ENCODE measurements at regions not wholly inside any gene's neighbourhood (a gene's known extent, or its start where the extent isn't known, plus 50 kb on each side); places are given as distances from the start of the nearest gene placed in this dataset.

DNA sequence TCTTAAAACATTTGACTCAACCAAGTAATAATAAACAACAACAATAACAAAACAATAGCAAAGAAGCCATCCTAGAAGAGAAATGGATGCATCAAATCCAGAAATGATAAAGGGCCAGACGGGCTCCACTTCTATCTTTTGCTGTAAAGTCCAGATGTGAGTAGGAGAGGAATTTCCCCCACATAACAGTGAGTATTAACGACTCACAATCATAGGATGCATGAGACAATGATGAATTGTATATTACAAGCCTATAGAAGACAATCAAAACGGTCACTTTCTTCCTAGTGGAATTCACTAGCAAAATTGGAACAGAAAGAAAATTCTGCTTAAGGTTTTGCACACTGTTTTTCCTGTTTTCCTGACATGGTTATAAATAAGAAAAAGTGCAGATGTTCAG is 97.0 kb upstream of the PREP start:
- Histone ChIP-seq H3K27ac (ENCODE audit: low read depth, low read length) (no peak overlapping the region), H3K4me3 (ENCODE audit: low read length) (no peak overlapping the region), H3K27me3 (ENCODE audit: control insufficient read depth, low read length) (peaks cover 10% of the 10 kb centered on the region), H3F3A (ENCODE audit: control insufficient read depth, insufficient read depth) (no peaks in the 10 kb centered on the region), H3K4me2 (ENCODE audit: low read length) (no peak overlapping the region), H3K36me3 (ENCODE audit: control insufficient read depth, low read length) (no peaks in the 10 kb centered on the region), H3K9me3 (ENCODE audit: control insufficient read depth, insufficient read depth, low read length) (no peaks in the 10 kb centered on the region), H3K79me2 (ENCODE audit: control insufficient read depth, low read length) (no peaks in the 10 kb centered on the region), H3K9me2 (replicated peaks; ENCODE audit: control insufficient read depth, low read length) (no peaks in the 10 kb centered on the region), H4K20me1 (ENCODE audit: control insufficient read depth, insufficient read depth, low read depth, low read length) (no peaks in the 10 kb centered on the region), H3K4me1 (ENCODE audit: control insufficient read depth, low read length) (no peaks in the 10 kb centered on the region)
- TF ChIP-seq, protein P1, sequence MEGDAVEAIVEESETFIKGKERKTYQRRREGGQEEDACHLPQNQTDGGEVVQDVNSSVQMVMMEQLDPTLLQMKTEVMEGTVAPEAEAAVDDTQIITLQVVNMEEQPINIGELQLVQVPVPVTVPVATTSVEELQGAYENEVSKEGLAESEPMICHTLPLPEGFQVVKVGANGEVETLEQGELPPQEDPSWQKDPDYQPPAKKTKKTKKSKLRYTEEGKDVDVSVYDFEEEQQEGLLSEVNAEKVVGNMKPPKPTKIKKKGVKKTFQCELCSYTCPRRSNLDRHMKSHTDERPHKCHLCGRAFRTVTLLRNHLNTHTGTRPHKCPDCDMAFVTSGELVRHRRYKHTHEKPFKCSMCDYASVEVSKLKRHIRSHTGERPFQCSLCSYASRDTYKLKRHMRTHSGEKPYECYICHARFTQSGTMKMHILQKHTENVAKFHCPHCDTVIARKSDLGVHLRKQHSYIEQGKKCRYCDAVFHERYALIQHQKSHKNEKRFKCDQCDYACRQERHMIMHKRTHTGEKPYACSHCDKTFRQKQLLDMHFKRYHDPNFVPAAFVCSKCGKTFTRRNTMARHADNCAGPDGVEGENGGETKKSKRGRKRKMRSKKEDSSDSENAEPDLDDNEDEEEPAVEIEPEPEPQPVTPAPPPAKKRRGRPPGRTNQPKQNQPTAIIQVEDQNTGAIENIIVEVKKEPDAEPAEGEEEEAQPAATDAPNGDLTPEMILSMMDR (IDR thresholded peaks at IDR 0.05; ENCODE audit: low read depth, low read length, poor library complexity, severe bottlenecking): no peak
- no peak for TF ChIP-seq EZH2phosphoT487 (IDR thresholded peaks at IDR 0.05; ENCODE audit: borderline replicate concordance, low read length)

DNA sequence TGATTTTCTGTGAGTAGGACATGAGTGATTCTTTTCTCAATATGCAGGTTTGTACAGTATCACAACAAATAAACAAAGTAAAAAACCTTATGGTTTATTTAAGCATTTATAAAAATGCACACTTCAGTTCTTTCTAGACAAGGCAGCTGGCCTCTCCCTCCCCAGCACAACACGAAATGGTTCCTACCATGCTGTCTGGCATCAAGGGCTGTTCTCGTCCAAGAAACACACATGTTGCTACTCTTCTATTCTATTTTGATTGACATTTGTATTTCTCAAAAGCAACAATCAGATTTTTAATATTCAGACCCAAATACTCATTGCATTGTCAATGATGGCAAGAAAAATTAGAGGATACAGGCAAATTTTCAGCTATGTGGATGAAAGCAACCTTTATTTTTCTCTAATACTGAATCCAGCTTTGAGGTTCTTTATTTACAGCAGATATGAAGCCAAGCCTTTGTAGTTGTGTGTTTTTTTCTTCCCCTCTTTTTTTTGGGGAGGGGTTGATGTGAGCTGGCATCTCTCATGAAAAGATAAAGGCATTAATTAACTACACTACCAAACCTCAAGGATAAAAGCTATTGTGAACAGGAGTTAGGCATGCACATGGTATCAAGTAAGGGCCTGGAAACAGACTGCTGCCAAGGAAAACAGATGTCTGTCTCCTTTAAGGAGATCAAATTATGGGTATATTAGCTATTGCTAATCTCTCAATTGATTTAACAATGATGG is 96.4 kb upstream of the PREP start:
- TF ChIP-seq EZH2phosphoT487 (IDR thresholded peaks at IDR 0.05; ENCODE audit: borderline replicate concordance, low read length): no peak
- TF ChIP-seq, protein P1 (IDR thresholded peaks at IDR 0.05; ENCODE audit: low read depth, low read length, poor library complexity, severe bottlenecking): no peak
- Histone ChIP-seq H3K4me1 (ENCODE audit: control insufficient read depth, low read length) (no peaks in the 10 kb centered on the region), H3K27ac (ENCODE audit: low read depth, low read length) (no peak overlapping the region), H3K36me3 (ENCODE audit: control insufficient read depth, low read length) (no peaks in the 10 kb centered on the region), H3K4me3 (ENCODE audit: low read length) (no peak overlapping the region), H3K4me2 (ENCODE audit: low read length) (no peak overlapping the region), H3K9me3 (ENCODE audit: control insufficient read depth, insufficient read depth, low read length) (no peaks in the 10 kb centered on the region), H3F3A (ENCODE audit: control insufficient read depth, insufficient read depth) (no peaks in the 10 kb centered on the region), H3K27me3 (ENCODE audit: control insufficient read depth, low read length) (peaks cover 10% of the 10 kb centered on the region), H3K9me2 (replicated peaks; ENCODE audit: control insufficient read depth, low read length) (no peaks in the 10 kb centered on the region), H3K79me2 (ENCODE audit: control insufficient read depth, low read length) (no peaks in the 10 kb centered on the region), H4K20me1 (ENCODE audit: control insufficient read depth, insufficient read depth, low read depth, low read length) (no peaks in the 10 kb centered on the region)

DNA sequence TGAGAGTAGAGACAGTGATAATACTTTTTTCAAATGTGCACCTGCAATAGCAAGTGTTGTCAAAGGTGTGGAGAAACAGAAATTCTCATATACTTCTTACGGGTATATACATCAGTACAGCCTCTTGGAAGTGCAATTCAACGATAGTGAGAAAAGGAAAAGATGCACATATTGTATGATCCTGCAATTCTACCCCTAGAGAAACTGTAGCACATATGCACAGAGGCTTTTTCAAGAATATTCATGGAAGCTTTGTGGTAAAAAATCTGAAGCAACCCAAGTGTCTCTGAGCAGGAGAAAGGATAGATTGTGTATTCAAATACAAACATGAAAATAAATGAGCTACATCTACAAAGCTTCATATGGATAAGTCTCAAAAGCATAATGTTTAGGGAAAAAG is 94.7 kb upstream of the PREP start:
- no peaks in the 10 kb centered on the region for H3K9me2 ChIP-seq (replicated peaks; ENCODE audit: control insufficient read depth, low read length)
- no peaks in the 10 kb centered on the region for H3K9me3 ChIP-seq (ENCODE audit: control insufficient read depth, insufficient read depth, low read length)
- H3K27me3 ChIP-seq (ENCODE audit: control insufficient read depth, low read length): peaks cover 7% of the 10 kb centered on the region; the same call in 1 of the 2 replicates
- H3K4me2 ChIP-seq (ENCODE audit: low read length): no peak overlapping the region
- no peaks in the 10 kb centered on the region for H3F3A ChIP-seq (ENCODE audit: control insufficient read depth, insufficient read depth)
- no peak overlapping the region for H3K27ac ChIP-seq (ENCODE audit: low read depth, low read length)
- H3K79me2 ChIP-seq (ENCODE audit: control insufficient read depth, low read length): no peaks in the 10 kb centered on the region
- H3K36me3 ChIP-seq (ENCODE audit: control insufficient read depth, low read length): no peaks in the 10 kb centered on the region
- TF ChIP-seq, protein P1 (IDR thresholded peaks at IDR 0.05; ENCODE audit: low read depth, low read length, poor library complexity, severe bottlenecking): no peak
- TF ChIP-seq EZH2phosphoT487 (IDR thresholded peaks at IDR 0.05; ENCODE audit: borderline replicate concordance, low read length): no peak
- H3K4me3 ChIP-seq (ENCODE audit: low read length): no peak overlapping the region
- H3K4me1 ChIP-seq (ENCODE audit: control insufficient read depth, low read length): no peaks in the 10 kb centered on the region
- H4K20me1 ChIP-seq (ENCODE audit: control insufficient read depth, insufficient read depth, low read depth, low read length): no peaks in the 10 kb centered on the region

All from DOHH2 (cell line).